HG02981 (cell line): ENCODE measurements at regions not wholly inside any gene's neighbourhood (a gene's known extent, or its start where the extent isn't known, plus 50 kb on each side); places are given as distances from the start of the nearest gene placed in this dataset.

Experiments
- ATAC-seq: cut with Tn5 transposase; IDR thresholded peaks from one replicate; pipeline ENCODE4 v1.9.1; 2021; ENCODE audit warnings: mild to moderate bottlenecking, moderate library complexity; ENCODE audit not compliant: unreplicated experiment

GRCh38 chr10:125514206-125515162, 168.5 kb downstream of the TEX36 start:
- no peak for ATAC-seq

- no peak for ATAC-seq
Measured at GRCh38 chr10:125513429-125514182, 169.4 kb downstream of the TEX36 start.

GRCh38 chr10:125510998-125511397, 172.0 kb downstream of the TEX36 start:
- no peak for ATAC-seq

- ATAC-seq: no peak
Measured at GRCh38 chr10:125505648-125506047, 177.3 kb downstream of the TEX36 start.

GRCh38 chr10:125502276-125502675, 180.7 kb downstream of the TEX36 start:
- ATAC-seq: no peak

- no peak for ATAC-seq
Measured at GRCh38 chr10:125495386-125495785, 187.6 kb downstream of the TEX36 start.

GRCh38 chr10:125494651-125495239, 188.2 kb downstream of the TEX36 start:
- ATAC-seq: no peak

- ATAC-seq: no peak
Measured at GRCh38 chr10:125491381-125491780, 191.6 kb downstream of the TEX36 start.

GRCh38 chr10:125489731-125490130, 193.2 kb downstream of the TEX36 start:
- no peak for ATAC-seq

GRCh38 chr10:125485665-125486064, 197.3 kb downstream of the TEX36 start:
- ATAC-seq: no peak

- ATAC-seq: no peak
Measured at GRCh38 chr10:125484035-125484732, 198.8 kb downstream of the TEX36 start.

- no peak for ATAC-seq
Measured at GRCh38 chr10:125482637-125483036, 200.3 kb downstream of the TEX36 start.

- no peak for ATAC-seq
Measured at GRCh38 chr10:125482108-125482507, 200.9 kb downstream of the TEX36 start.

- no peak for ATAC-seq
Measured at GRCh38 chr10:125479059-125479458, 203.9 kb downstream of the TEX36 start.

- ATAC-seq: no peak
Measured at GRCh38 chr10:125475815-125476214, 207.1 kb downstream of the TEX36 start.

- ATAC-seq: no peak
Measured at GRCh38 chr10:125473143-125473793, 209.7 kb downstream of the TEX36 start.

GRCh38 chr10:125472010-125472607, 210.9 kb downstream of the TEX36 start:
- no peak for ATAC-seq

- no peak for ATAC-seq
Measured at GRCh38 chr10:125468278-125468677, 214.7 kb downstream of the TEX36 start.

- no peak for ATAC-seq
Measured at GRCh38 chr10:125466685-125467084, 216.3 kb downstream of the TEX36 start.

- ATAC-seq: no peak
Measured at GRCh38 chr10:125462845-125463244, 220.1 kb downstream of the TEX36 start.
